Smooth muscle cell (in vitro differentiated cells): ENCODE measurements at regions not wholly inside any gene's neighbourhood (a gene's known extent, or its start where the extent isn't known, plus 50 kb on each side); places are given as distances from the start of the nearest gene placed in this dataset.

Source experiments
- DNase-seq: peaks from one replicate; lab custom pipeline; 2025; ENCODE audit not compliant: unreplicated experiment; lab: John Stamatoyannopoulos, UW
- H2AFZ ChIP-seq: fragments of 200-600 bp; sonication (generic); 2 replicates; pipeline ENCODE4 v1.6.0; 2016; ENCODE audit warnings: antibody characterized with exemption, low read depth, mild to moderate bottlenecking
- H3F3A ChIP-seq: fragments of 200-600 bp; sonication (generic); 2 replicates; pipeline ENCODE4 v1.6.0; 2017; ENCODE audit warnings: antibody characterized with exemption, low read depth
- H3K27ac ChIP-seq: fragments of 200-600 bp; sonication (generic); 2 replicates; pipeline ENCODE4 v1.5.1; 2016; ENCODE audit warnings: low read depth, mild to moderate bottlenecking
- H3K27me3 ChIP-seq: fragments of 200-600 bp; sonication (generic); 2 replicates; pipeline ENCODE4 v1.6.1; 2016; ENCODE audit warnings: low read depth, mild to moderate bottlenecking
- H3K36me3 ChIP-seq: fragments of 200-600 bp; sonication (generic); 2 replicates; pipeline ENCODE4 v1.5.1; 2016; ENCODE audit warnings: low read depth
- H3K4me1 ChIP-seq: fragments of 200-600 bp; sonication (generic); 2 replicates; pipeline ENCODE4 v1.5.1; 2016; ENCODE audit warnings: low read depth
- H3K4me2 ChIP-seq: fragments of 200-600 bp; sonication (generic); 2 replicates; pipeline ENCODE4 v1.6.0; 2016; ENCODE audit warnings: mild to moderate bottlenecking
- H3K4me3 ChIP-seq: fragments of 200-600 bp; sonication (generic); 2 replicates; pipeline ENCODE4 v1.5.1; 2016; ENCODE audit warnings: mild to moderate bottlenecking
- H3K79me2 ChIP-seq: fragments of 200-600 bp; sonication (generic); 2 replicates; pipeline ENCODE4 v1.6.0; 2016; ENCODE audit warnings: low read depth, mild to moderate bottlenecking
- H3K9ac ChIP-seq: fragments of 200-600 bp; sonication (generic); 2 replicates; pipeline ENCODE4 v1.6.0; 2016; ENCODE audit warnings: low read depth
- H3K9me3 ChIP-seq: fragments of 200-600 bp; sonication (generic); replicated peaks from 2 replicates; pipeline ENCODE4 v1.5.1; 2016; ENCODE audit warnings: low read depth
- H4K20me1 ChIP-seq: fragments of 200-600 bp; sonication (generic); 2 replicates; pipeline ENCODE4 v1.6.0; 2016; ENCODE audit warnings: low read depth
- CTCF ChIP-seq: fragments of 200-600 bp; sonication (generic); IDR thresholded peaks from 2 replicates; pipeline ENCODE4 v1.5.1; 2017; ENCODE audit warnings: borderline replicate concordance, mild to moderate bottlenecking, antibody characterized with exemption; ENCODE audit not compliant: insufficient read depth, poor library complexity, severe bottlenecking
- WGBS: methylation state at CpG from one replicate; pipeline ENCODE4 v1.1.7; 2016; ENCODE audit warnings: low lambda C conversion rate; 5-methylcytosine and 5-hydroxymethylcytosine counted together

- Histone ChIP-seq H3K9ac (no peak overlapping the region), H3K79me2 (no peaks in the 10 kb centered on the region), H4K20me1 (no peaks in the 10 kb centered on the region), H3K27ac (peak overlapping the region; percentile 47), H3K36me3 (no peaks in the 10 kb centered on the region), H2AFZ (no peak overlapping the region), H3K4me3 (no peak overlapping the region), H3K9me3 (no peaks in the 10 kb centered on the region), H3F3A (no peaks in the 10 kb centered on the region), H3K27me3 (no peaks in the 10 kb centered on the region), H3K4me2 (peak overlapping the region; percentile 31), H3K4me1 (no peaks in the 10 kb centered on the region)
- 34% methylated on average over 2 of the region's 2 CpGs for WGBS
- DNase-seq, result no peak
- TF ChIP-seq CTCF, result no peak
Measured at GRCh38 chr6:25089442-25089841, 153.7 kb upstream of the RIPOR2 start.

- no peaks in the 10 kb centered on the region for H3K36me3 ChIP-seq
- H3K27me3 ChIP-seq, result no peaks in the 10 kb centered on the region
- no peak for TF ChIP-seq CTCF
- no peaks in the 10 kb centered on the region for H3K4me1 ChIP-seq
- no peak overlapping the region for H2AFZ ChIP-seq
- no peaks in the 10 kb centered on the region for H3K9me3 ChIP-seq
- H3K27ac ChIP-seq, result no peak overlapping the region
- DNase-seq, result no peak
- H3K4me3 ChIP-seq, result no peak overlapping the region
- no peaks in the 10 kb centered on the region for H4K20me1 ChIP-seq
- H3K9ac ChIP-seq, result no peak overlapping the region
- WGBS, result 82% methylated on average over 4 of the region's 4 CpGs
- no peaks in the 10 kb centered on the region for H3F3A ChIP-seq
- H3K4me2 ChIP-seq, result no peak overlapping the region
- H3K79me2 ChIP-seq, result no peaks in the 10 kb centered on the region
Measured at GRCh38 chr6:25094726-25095125, 159.0 kb upstream of the RIPOR2 start.

- Histone ChIP-seq H3K4me2 (no peak overlapping the region), H3K9me3 (no peaks in the 10 kb centered on the region), H3K4me1 (no peaks in the 10 kb centered on the region), H3K36me3 (no peaks in the 10 kb centered on the region), H3K27ac (no peak overlapping the region), H3K79me2 (no peaks in the 10 kb centered on the region), H2AFZ (no peak overlapping the region), H3K9ac (no peak overlapping the region), H3K4me3 (no peak overlapping the region), H4K20me1 (no peaks in the 10 kb centered on the region), H3K27me3 (no peaks in the 10 kb centered on the region), H3F3A (no peaks in the 10 kb centered on the region)
- no peak for DNase-seq
- TF ChIP-seq CTCF, result no peak
- 73% methylated on average over 4 of the region's 4 CpGs for WGBS
Measured at GRCh38 chr6:25100288-25100687, 164.5 kb upstream of the RIPOR2 start.

- no peak overlapping the region for H3K9ac ChIP-seq
- TF ChIP-seq CTCF, result no peak
- no peaks in the 10 kb centered on the region for H4K20me1 ChIP-seq
- H2AFZ ChIP-seq, result peak overlapping the region; percentile 15
- H3K79me2 ChIP-seq, result no peaks in the 10 kb centered on the region
- H3K4me3 ChIP-seq, result no peak overlapping the region
- H3K9me3 ChIP-seq, result no peaks in the 10 kb centered on the region
- no peak for DNase-seq
- 73% methylated on average over 3 of the region's 3 CpGs for WGBS
- no peaks in the 10 kb centered on the region for H3K36me3 ChIP-seq
- H3K4me1 ChIP-seq, result no peaks in the 10 kb centered on the region
- H3F3A ChIP-seq, result no peaks in the 10 kb centered on the region
- H3K27ac ChIP-seq, result no peak overlapping the region
- no peaks in the 10 kb centered on the region for H3K27me3 ChIP-seq
- H3K4me2 ChIP-seq, result no peak overlapping the region
Measured at GRCh38 chr6:25103603-25104002, 167.8 kb upstream of the RIPOR2 start.
